HG02571 (cell line): ENCODE measurements at regions not wholly inside any gene's neighbourhood (a gene's known extent, or its start where the extent isn't known, plus 50 kb on each side); places are given as distances from the start of the nearest gene placed in this dataset.
"Not testable (repeated sequence)": the region's sequence is repeated elsewhere in the genome, so short reads cannot be mapped to it uniquely, and the experiment has no call there.

ENCODE experiments used
- ATAC-seq: cut with Tn5 transposase; IDR thresholded peaks from one replicate; pipeline ENCODE4 v1.9.1; 2021; ENCODE audit warnings: mild to moderate bottlenecking, moderate library complexity; ENCODE audit not compliant: unreplicated experiment

GRCh38 chr2:125185691-125186270, 1160.7 kb downstream of the CNTNAP5 start:
- no peak for ATAC-seq

DNA sequence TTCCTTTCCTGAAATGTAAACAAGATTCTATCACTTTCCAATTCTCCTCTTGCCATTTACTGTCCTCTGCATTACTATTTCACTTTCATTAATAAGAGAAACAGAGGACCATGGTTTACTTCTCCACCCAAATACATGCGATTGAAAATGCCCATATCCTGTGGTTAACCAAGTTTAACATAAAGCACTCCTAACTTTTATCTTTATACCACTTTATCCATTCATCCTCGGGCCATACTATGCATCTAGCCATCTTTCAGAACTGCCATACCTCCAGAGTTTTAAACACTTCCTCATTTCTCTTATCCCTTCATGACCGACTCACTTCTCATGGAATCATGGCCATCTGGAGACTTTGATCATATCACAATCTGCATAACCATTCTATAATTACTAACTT, 1182.3 kb downstream of the CNTNAP5 start:
- no peak for ATAC-seq

- no peak for ATAC-seq
These were observed 1191.2 kb downstream of the CNTNAP5 start for GRCh38 chr2:125216321-125216720.

DNA sequence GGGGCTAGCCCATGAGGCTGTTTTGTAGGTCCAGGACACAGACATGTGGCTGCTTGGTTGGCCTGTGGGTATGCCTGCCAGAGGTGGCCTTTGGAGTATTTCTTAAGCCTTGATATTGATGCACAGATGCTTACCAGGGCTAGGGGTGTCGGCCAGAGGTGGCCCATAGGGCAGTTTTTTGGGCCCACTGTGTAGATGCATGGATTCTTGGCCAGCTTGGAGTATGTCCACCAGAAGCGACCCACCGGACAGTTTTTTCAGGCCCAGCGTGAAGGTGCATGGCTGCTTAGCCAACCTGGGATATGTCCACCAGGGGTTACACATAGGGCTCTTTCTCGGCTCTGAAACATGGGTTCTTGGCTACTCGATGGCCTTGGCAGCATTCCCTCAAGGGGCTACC, 1199.1 kb downstream of the CNTNAP5 start:
- ATAC-seq, result no peak

DNA sequence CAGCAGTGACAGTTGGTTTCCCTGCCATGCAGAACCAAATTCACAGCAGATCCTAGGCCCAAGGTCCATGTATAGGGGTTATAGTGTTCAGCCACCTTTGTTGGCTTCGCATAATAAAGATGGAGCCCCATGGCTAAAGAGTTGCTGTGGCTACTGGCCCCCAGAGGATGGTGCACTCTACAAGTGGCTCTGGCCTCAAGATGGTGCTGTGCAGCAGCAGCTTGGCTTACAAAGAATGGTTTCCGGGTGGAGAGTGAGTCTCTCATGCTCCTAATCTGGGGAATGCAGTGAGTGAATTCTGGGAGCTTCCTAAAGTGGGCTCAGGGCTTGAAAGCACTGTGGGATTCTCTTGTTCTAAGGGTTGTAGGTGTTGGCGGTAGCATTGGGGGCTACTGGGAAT, 1199.7 kb downstream of the CNTNAP5 start:
- no peak for ATAC-seq

GRCh38 chr2:125227843-125228392, 1202.8 kb downstream of the CNTNAP5 start:
- ATAC-seq, result no peak

- ATAC-seq, result no peak
These were observed 1215.8 kb downstream of the CNTNAP5 start for GRCh38 chr2:125240870-125241269.

- no peak for ATAC-seq
These were observed 1218.0 kb downstream of the CNTNAP5 start for GRCh38 chr2:125243074-125243473.

- ATAC-seq, result no peak
These were observed 1228.9 kb downstream of the CNTNAP5 start for GRCh38 chr2:125254010-125254409.

DNA sequence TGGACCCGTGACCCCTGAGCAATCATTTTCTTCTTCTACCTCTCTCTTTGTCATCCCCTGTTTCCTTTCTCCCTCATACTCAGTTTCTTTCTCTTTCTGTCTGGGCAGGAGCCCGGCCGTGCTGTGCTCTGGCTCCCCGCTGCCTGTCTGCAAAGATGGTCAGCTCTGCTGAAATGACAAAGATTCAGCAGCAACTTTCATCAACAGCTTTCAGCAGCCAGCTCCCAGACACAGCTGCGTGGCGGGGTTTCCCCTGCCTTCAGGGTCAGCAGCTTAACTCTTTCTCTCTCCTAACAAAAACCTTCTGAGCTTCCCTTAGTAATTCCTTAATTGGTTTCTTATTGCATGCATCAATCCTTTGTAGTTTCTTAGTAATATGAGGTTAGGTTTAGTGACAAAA, 1234.4 kb downstream of the CNTNAP5 start:
- no peak for ATAC-seq

- ATAC-seq, result not testable (repeated sequence)
These were observed 1235.4 kb downstream of the CNTNAP5 start for GRCh38 chr2:125260366-125260930.

DNA sequence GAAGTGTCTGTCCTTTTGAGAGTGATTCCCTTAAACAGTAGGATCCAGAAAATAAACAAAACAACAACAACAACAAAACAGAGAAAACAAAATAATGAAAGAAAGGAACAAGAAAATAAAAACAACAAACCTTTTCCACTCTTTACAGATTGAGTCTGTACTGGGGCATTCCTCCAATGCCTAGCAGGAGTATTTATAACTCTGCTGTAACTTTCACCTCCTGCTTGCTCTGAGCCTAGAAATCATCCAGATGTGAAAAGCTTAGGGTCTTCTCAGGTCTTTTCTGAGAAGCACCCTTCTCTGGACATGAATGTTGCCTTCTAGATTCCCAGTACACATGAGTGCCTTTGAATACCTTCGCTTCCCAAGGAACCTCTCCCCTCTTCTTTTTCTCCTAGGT, 1239.4 kb downstream of the CNTNAP5 start:
- no peak for ATAC-seq

DNA sequence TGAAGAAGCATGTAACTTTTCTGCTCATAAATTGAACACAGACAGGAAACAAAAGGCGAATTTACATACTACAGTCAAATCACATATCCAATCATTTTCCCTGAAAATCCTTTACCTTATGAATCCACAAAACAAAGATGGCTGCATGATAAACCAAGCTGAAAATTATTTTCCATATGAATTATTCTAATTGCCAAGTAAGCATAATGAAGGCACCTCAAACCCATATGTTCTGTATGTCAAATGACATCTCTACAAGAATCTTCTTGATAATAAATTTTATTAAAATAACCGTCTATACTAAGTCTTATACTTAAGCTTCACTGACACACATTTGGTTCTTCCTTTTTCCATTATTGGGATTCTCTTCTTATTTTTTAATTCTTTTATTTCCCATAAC, 1242.6 kb downstream of the CNTNAP5 start:
- ATAC-seq, result no peak

GRCh38 chr2:125272651-125273050, 1247.6 kb downstream of the CNTNAP5 start:
- ATAC-seq, result no peak

DNA sequence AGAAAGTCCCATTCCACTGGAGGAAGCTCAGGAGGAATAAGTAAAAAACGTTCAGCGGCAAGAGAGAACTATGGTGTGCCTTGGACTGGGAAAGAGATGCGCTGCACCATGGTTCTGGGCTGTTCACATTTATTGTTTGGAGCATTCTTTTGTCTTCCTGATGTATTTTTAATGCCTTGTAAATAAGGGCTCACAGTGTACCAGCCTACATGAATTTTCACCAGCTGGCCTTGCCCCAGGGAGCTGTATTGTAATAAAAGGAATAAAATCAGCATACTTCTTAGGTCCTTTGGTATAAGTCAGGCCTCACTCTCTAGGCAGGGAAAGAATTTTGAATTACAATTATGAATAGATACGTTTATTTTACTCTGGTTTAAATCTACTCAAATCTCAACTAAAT, 1249.6 kb downstream of the CNTNAP5 start:
- ATAC-seq, result no peak

GRCh38 chr2:125280265-125280664, 1255.2 kb downstream of the CNTNAP5 start:
- no peak for ATAC-seq

DNA sequence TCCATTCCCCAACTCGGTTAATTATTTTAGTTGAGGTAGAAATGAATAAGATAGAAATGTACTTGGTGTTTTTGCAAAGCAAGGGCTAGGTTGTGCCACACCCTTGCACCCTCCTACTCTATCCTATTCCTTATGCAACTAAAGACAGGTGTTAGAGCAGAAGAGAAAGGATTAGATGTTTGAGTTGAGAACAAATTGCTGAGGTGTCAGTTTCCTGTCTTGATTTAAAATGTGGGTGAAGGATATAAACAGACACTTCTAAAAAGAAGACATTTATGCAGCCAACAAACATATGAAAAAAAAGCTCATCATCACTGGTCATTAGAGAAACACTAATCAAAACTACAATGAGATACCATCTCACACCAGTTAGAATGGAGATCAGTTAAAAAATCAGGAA, 1256.2 kb downstream of the CNTNAP5 start:
- no peak for ATAC-seq

DNA sequence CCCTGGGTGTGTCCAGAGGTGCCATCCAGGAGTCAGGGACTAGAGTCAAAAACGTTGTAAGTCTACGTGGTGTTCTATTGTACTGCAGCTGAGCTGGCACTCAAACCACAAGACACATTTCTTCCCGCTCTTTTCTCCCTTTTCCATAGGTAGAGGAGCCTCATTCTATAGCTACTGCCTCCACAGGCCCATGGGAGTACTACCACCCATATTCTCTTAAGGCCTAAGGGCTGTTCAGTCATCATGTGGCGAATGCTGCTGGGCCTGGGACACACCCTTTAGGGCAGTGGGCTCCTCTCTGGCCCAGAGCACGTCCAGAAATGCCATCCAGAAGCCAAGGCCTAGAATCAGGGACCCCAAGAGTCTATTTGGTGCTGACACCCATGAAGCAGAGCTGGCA, 1271.7 kb downstream of the CNTNAP5 start:
- no peak for ATAC-seq

DNA sequence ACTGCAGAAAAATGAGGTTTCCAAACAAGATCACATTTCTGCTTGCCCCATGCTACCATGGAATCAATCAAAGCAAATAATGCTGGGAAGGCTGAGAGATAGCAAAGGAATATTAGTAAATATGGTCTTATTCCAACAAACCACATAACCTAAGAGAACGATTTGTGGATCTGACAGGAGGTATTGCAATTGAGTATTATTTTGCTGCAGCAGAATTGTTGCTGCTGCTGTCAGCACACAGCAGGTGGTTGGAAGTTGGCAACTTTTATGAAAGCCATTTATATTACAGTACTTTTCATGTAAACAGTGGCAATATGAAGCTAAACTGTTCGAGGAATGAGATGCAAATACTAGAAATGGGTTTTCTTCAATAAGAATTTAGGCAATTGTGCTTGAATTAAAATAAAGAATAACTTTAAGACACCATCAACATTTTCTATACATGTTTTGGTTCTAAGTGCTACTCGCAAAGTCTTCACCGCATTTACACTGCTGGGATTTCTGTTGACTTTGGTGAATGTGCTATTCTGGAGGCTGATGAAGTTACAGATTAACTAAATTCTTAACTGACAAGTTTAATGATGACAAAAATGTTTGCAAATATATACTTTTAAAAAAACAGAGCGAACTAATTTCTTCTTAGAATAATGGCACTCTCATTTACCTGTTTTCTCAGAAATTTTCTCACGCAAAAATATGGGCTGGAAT, 1285.7 kb downstream of the CNTNAP5 start:
- no peak for ATAC-seq

DNA sequence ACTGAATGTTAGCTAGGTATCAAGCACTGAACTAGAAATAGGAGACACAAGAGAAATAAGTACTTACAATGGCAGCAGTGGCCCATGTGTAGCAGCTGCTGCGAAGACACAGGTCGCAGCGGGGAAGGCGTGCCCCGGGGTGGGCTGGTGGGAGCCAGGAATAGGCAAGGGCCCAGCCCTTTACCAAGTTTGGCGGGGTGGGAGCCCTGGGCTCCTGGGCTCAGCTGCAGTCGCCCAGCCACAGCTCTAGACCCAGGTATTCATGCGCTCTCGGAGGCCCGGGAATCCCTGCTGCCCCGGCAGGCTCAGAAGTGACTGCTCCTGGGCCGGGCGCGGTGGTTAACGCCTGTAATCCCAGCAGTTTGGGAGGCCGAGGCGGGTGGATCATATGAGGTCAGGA, 1287.3 kb downstream of the CNTNAP5 start:
- ATAC-seq, result no peak

DNA sequence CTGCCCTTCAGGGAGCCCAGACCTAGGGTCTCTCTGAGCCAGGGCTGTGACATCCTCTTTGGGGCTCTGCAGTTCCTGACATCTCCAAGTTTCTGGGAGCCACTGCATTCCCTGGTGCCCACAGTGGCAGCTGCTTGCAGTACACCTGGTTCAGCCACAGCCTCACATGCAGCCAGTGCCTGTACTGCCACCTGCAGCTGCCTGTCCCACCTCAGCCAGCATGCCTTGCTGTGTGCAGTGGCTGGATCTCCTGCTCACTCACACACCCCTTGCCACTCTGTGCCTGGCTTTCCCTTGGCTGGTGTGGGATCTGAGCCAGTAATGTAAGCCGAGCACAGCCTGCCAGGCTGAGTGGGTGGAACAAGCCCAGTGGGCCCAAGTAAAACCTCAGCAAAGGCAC, 1288.7 kb downstream of the CNTNAP5 start:
- no peak for ATAC-seq

- ATAC-seq, result no peak
These were observed 1293.7 kb downstream of the CNTNAP5 start for GRCh38 chr2:125318740-125319139.
